Medulla oblongata (tissue), 1 donor: ENCODE measurements at regions not wholly inside any gene's neighbourhood (a gene's known extent, or its start where the extent isn't known, plus 50 kb on each side); places are given as distances from the start of the nearest gene placed in this dataset.

Source experiments
- DNase-seq: peaks from one replicate; pipeline ENCODE4 v3.0.0-alpha.2; 2015; ENCODE audit errors: extremely low spot score

DNA sequence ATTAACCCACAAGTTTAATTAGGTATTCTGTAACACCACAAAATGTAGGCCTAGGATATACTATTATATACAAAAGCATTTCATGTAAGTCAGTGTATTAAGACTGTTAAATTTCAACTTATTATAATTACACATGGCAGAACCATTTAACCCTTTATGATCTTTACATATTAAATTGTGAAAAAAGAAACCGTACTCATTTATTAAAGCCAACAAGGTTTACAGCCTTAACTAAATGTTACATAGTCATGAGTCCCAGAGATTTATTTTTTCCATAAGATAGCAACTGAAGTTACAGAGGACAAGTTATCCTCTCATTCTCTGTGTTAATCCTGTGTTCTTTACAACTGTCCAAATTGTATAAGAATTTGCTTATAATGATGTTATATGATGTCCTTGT lies 615.8 kb upstream of the AGTR1 start:
- no peak for DNase-seq

DNA sequence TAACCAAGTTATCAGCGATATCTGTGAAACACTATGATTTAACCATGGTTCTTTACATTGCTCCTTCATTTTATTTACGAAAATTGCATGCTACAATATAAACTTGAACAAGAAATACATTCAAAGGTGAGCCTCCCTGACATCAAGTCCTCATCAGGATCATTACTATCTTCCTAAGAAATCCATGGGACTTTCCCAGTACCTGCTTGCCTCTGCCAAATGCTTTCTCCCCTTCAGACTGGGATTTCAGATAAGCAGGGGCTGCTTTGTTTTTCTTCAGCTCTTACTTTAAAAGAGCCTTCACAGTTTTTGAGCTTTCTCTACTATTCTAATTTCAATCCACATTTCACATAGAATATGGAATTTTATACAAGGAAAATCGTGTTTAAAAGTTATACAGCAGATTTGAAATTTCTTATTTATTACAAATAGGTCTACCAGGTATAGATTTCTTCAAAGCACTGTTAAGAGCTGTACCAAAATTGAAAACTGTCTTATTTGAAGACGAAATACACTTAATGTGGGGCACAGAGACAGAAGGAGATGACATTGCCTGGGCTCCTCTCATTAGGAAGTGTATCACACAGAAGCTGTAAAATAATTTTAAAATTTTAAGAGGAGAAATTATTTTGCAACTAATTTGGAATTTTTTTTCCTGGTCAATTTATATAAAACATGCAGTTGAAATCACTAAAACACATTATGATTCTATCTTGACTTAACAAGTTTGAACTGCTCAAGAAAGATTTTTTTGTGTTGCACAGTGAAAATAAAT lies 615.0 kb upstream of the AGTR1 start:
- DNase-seq: no peak

DNA sequence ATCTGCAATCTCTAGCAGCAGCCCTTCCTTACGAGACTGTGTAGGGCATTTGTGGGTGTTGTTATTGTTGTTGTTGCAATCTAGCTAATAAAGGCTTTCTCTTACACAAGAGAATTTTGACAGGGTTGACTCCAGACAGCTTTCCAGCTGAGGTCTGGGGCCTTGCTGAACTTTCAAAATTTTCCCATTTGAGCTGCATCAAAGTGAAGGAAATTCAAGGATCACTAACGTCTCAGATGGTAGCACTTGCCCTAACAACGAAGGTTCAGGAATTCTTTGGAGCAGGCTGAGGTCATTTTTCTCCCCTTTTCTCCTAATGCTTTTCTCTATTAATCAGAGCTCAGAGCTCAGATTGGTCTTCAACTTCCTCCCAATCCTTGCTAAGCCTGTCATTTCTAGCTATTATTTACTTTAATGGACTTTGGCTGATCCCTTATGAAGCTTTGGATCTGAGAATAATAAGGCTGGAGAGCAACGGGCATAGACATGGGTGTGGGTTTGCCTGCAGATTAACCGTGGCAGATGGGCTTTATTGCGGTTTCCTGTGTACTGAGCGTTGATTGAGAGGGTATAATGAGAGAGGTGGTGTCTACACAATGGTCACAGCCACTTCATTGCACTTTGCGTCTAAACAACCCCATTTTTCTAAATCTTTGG lies 614.0 kb upstream of the AGTR1 start:
- DNase-seq: no peak

DNA sequence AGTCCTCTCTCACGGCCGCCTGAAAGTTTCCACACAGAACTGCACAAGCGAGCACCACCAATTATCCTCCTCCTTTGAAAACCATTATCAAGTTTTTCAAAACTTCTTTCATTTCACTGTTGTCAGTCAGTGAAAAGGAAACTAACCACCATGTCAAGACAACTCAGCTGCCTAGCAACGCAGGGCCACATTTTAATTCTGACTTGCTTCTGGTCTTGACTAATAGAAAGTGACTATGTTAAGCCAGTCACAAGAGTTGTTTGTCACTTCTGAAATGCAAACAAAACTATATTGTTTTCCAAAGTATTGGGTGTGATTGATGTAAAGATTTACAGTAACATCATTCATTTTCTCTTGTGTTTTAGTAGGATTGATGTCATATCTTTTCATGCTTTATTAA lies 612.8 kb upstream of the AGTR1 start:
- DNase-seq: no peak

DNA sequence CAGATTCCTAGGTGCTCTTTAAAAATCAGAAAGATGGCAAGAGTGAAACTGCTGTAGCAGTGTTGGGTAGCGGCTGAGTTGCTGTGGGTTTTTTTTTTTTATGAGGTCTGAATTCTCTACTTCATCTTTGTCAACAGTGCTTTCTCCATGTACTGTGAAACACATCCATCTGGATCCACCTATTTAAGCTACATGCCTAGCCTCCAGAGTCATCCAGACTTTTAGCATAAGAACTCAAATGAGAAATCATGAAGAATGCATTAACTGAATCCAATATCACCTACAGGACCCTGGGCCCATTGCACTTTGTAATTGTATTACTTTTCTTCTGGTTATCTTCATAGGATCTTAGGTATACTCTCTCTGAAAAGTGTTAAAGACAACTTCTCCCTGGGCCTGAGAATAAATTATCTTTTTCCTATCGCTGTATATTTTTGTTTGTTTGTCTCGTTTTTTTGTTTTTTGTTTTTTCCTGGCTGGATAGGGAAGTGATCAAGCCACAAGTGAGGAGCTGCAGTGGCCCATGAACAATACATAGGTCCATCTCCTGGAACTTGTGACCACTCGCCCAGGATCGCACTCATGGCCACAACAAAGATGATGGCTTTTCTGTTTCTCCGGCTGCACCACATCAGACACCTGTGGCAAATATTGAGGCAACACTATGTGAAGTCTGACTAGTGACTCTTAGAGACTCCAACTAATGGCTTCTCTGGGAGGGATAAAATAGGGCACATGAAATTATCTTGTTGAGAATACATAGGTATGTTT lies 609.9 kb upstream of the AGTR1 start:
- no peak for DNase-seq

DNA sequence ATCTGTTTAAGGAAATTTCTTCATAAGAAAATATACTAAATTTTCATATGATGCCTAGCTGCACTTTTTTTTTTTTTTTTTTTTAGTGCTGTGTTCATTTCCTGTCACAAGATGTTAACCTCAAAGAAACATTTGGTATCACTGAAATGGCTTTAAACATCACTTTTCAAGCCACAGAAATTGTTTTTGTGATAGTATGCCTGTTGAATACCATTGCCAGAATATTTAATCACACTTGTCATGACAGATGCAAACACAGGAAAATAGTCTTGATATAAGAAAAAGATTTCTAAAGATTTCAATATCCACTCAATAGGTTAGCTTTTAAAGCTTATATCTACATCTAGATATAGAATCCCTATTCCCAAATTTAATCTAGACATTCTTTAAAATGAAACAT lies 608.5 kb upstream of the AGTR1 start:
- DNase-seq: no peak

DNA sequence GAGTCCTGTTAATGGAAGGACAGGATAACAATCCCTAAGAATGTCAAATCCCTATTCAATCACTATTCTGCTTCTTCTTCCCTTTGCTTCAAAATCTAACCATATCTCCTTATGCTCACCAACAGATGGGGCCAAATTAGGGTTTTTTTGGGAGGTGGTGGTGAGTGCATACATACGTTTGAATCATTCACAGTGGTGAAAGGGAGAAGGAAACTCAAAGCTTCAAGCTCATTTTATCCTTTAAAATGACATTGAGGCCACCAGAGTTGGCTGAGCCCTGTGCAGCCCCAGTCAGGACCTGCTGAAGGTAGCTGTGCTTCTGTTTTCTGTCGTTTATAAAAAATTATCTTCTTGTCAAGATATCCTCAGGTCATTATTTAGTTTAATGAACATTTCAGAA lies 607.5 kb upstream of the AGTR1 start:
- no peak for DNase-seq

DNA sequence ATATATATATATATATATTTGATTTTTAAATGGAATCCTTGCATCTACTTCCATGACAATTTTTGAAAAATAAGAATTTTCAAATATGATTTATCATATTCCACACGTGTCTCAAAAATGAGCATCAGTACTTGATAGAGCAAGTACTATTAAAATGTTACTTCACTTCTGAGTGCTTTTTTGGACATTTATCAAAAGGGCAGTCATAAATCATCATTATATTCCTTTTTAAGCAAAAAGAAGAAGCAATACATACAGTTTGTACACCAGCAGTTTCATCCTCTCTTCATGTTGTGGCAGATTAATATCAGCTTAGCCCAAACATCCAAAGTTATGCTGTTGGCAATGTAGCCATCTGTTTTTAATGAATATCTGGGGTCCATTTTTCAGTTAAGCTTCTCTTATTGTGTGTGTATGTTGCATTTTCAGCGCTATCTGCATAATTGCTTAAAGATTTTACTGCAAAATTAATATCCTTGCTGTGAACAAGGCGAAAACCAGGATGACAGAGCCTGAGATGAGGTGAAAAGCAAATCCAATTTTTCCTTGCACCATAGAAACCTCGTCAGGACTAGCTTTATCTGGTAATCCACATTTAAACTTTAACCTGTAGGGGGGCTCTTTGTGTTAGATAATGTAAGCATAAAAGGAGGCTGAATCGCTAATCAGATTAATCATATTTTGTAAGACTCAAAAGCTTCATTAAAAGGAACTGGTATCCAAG lies 604.9 kb upstream of the AGTR1 start:
- DNase-seq: no peak

DNA sequence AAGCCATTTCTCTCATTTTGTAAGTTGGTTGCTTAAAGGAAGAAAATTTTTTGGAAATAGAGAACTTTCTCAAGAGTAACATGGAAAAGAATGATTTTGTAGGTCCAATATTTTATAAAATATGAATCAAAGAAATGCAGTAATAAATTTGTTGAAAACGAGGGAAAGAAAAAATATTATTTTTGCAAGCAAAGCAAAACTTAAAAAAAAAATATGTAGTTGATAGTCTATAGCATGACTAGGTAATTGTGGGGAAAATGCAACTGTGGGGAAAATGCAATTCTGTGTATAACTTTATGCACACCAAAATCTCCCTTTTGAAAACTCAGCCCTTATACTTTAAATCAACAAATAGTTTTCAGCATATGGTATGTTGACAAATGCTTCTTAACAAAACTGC lies 604.0 kb upstream of the AGTR1 start:
- no peak for DNase-seq

DNA sequence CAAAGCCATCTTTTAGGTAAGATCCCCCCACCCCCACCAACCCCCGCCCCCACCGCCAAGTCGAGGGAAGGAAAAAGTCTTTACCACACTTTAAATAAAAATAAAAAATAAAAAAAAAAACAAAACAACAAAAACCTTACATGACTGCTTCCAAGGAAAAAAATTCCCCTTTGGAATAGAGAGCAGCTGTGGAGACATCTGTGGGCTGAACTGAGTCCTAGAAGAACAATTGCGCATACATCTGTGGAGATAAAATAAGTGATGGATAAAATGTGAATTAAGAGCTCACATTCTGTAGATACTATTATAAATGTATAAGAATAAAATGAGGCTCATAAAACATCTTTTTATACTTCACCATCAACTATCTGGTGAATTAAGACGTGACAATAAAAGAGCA lies 601.7 kb upstream of the AGTR1 start:
- no peak for DNase-seq

DNA sequence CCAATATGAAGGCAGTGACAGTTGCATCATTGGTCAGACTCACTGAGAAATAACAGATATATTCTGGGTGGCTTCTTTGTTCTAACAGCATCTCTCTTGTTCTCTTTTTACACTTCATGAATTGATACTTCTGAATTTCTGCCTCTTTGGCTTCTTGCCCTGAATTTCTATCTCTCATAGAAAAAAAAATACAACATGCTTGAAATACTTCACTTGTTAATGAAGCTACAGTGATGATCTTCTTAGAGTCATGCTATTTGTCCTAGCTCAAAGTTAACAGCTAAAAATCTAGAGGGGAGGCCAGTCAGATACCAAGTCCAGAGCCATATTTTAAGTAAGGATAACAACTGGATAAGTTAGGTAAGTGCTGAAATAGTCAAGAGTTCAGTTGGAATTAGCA lies 597.2 kb upstream of the AGTR1 start:
- DNase-seq: no peak

DNA sequence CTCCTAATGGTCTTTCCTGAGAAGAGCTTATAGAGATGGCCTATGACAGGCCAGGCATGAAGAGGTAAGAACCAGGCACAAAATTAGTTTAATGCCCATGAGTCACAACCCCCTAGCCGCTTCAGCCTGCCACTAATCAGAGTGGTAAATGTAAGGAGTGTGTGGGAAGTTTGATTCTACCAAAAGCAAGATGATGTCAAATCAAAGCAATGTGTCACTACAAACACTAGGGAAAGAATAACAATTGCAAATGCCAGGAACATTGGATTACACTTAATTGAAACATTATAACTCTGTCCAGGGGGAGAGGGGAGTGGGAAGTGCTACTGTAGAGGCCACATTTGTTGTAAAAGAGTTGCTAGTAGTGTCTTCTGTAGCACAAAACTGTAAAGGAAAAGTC lies 596.6 kb upstream of the AGTR1 start:
- no peak for DNase-seq

DNA sequence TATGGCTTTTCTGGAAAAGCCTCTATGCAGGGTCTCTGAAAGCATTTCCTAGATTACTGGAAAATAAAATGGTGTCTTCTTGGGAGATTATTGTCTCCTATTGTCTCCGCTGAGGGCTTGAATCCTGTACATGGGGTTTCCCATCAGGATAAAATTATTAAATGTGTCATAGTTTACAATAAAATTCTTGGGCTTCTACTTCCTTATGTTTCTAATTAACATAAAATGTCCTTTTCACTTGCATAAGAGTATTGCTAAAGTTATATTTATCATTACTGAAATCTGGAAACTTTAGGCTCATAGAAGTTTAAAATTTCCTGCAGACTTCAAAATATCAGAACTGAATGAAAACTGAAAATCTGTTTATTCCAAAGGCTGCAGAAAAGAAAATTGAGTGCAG lies 595.5 kb upstream of the AGTR1 start:
- no peak for DNase-seq

DNA sequence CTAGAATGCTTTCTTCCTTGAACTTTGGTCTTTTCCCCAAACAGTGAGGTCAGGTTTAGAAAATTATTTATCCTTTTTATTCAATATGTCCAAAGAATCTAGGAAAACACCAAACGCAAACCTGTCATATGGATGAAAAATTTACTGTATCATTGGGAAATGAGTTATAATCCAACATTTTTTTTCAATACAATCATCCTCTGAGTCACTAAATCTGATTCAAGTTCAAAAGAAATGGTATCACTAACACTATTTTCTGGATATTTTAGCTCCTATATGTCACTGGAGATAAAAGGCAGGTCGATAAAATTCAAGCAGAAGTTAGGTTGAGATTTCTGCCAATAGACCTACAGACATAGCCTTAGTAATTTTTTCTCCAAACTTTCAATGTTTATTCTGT lies 591.6 kb upstream of the AGTR1 start:
- no peak for DNase-seq

DNA sequence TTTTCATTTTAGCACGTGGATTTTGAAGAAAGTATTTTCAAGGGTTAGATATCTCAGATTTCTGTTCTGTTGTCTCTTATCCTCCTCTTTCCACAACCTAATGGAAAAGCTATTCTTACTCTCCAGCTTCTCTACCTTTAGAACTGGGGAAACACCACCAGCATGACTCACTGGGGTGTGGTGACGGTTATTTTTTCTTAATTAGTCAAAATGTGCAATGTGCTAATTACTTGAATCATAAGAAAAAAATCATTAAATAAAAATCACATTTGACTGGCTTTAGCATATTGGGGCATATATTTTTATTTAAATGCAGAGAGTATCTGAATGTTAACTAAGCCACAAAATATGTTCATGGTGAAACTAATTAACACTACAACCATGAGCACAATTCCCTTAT lies 570.7 kb upstream of the AGTR1 start:
- no peak for DNase-seq

DNA sequence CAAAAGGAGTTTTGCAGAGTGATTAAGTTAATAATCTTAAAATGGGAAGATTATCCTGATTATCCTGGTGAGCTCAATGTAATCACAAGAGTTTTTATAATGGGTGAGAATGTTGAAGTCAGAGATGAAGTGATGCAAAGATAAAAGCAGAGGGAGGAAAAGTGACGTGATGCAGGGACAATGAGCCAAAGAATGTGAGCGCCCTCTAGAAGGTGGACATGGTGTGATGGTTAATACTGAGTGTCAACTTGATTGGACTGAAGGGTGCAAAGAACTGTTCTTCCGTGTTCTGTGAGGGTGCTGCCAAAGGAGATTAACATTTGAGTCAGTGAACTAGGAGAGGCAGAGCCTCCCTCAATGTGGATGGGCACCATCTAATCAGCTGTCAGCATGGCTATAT lies 569.6 kb upstream of the AGTR1 start:
- no peak for DNase-seq

DNA sequence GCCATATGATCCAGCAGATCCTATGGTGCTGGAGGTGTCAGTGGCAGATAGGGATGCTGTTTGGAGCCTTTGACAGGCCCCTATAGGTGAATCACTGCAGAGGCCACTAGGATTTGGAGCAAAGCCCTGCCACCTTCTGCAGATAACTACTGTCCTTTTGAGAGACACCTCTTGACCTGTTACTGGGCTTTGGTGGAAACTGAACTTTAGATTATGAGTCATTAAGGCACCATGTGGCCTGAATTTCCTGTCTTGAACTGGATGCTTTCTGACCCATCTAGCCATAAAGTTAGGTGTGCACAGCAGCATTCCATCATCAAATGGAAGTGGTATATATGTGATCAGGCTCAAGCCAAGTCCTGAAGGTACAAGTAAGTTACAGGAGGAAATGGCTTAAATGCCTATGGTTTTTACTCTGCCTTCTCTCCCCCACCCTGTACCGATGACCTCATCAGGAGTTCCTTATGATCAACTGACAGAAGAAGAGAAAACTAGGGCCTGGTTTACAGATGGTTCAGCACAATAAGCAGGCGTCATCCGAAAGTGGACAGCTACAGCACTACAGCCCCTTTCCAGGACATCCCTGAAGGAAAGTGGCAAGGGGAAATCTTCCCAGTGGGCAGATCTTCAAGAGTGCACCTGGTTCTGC lies 565.6 kb upstream of the AGTR1 start:
- no peak for DNase-seq

DNA sequence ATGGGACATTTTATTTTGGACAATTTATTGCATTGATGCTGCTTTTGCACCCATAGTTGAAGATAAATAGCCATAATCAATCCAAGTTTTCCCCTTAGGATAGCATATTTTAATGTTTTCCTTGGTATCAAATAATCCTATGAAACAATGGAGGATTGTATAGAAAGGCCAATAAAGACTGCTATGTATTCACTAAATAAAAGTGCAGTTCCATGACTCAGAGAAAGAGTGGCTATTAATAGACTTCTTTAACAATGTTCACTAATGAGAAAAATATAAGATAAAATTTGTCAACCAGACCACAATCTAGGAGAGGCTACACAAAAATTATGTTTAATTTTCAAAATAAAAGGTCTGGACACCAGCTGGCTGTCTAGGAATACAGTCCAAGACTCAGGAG lies 560.9 kb upstream of the AGTR1 start:
- DNase-seq: no peak

DNA sequence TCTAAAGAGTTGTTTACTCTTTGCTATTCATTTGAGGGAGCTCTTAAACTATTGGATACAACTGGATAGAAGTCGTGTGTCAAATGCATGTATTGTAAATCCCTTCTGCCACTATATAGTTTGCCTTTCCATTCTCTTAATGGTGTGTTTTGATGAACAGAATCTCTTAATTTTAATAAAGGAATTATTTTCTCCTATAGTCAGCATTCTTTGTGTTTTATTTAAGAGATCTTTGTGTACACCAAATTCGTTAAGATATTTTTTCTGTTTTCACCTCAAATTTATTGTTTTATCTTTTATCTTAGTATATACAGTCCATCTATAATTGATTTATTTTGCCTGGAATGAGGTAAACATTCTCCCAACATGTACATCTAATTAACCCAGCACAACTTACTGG lies 551.5 kb upstream of the AGTR1 start:
- no peak for DNase-seq

DNA sequence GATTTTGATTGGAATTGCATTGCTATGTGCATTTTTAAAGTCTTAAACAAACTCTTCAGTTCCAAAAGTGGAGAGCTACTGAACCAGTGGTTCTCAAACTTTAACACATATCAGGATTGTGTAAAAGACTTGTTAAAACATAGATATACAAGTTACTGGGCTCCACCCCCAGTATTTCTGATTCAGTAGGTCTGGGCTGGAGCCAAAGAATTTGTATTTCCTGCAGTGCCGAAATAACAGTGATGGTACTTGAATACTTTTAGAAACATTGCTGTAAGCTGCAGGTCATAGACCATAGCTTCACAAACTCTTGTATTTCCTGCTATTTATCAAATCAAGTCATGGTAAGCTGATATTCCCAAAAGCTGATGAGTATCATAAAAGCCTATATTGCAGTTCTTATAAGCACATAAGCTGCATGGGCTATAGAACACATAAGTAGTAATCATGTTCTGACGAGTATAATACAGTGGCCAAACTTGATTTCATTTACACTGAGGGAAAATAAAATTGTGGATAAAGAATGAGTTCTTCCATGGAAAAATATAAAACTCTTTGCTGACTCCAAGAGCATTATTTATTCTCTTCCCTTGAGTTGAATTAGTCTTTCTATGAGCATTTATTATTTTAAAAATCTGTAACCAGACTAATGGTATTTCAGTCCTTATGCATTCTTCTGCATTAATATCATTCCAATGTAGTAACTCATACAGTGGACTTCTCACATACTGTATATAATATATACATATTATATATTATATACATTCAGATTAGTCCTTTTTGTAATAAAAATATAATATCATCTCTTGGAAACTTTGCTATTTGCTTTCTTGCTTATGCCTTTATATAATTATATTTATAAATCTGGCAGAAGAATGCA lies 550.5 kb upstream of the AGTR1 start:
- DNase-seq: no peak

DNA sequence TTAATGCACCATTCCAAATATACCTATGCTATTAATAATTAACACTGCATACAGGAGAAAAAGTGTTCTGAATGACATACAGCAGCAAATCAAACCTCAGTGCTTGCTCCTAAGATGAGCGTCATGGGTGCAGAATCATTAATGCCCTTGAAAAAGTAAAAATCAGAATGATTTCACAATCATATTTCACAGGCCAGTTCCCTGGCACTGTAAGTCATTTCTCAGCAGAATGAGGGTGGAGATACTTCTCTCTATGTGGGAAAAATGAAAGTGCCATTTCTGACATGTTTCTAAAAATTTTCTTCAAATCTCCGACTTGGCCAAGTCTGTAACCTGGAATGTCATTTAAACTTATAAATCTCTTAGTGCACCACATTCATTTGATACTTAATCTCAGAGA lies 549.8 kb upstream of the AGTR1 start:
- DNase-seq: no peak
